Heart left ventricle (tissue), 16 donors: ENCODE measurements at regions not wholly inside any gene's neighbourhood (a gene's known extent, or its start where the extent isn't known, plus 50 kb on each side); places are given as distances from the start of the nearest gene placed in this dataset.
A peak's percentile ranks its signal among the peaks of the same experiment; 100 is the strongest.

Experiments
- ATAC-seq, 4 donors: fragments of 200-7000 bp; cut with Tn5 transposase; one replicate each; pipeline ENCODE4 v1.9.1; 2020 to 2022; ENCODE audit warnings: moderate library complexity in 4 of 4, mild to moderate bottlenecking in 3 of 4, moderate number of reproducible peaks in 1 of 4
- DNase-seq, 5 donors: peaks; one replicate each; pipeline ENCODE4 v3.0.0-alpha.2; 2020
- H3K27ac ChIP-seq, 12 donors: fragments of 200-600 bp; sonication (generic) in 4 of 12; one replicate each; pipeline versions ENCODE4 v1.5.0 to v1.8.0; 2016 to 2022; ENCODE audit warnings: mild to moderate bottlenecking in 2 of 12
- H3K27me3 ChIP-seq, 9 donors: fragments of 200-600 bp; sonication (generic) in 2 of 9; one replicate each; pipeline versions ENCODE4 v1.5.1 to v1.8.0; 2016 to 2022; ENCODE audit warnings: mild to moderate bottlenecking in 3 of 9
- H3K36me3 ChIP-seq, 9 donors: fragments of 200-600 bp; sonication (generic) in 2 of 9; one replicate each; pipeline versions ENCODE4 v1.5.0 to v1.8.0; 2018 to 2022; ENCODE audit warnings: mild to moderate bottlenecking in 2 of 9
- H3K4me1 ChIP-seq, 12 donors: fragments of 200-600 bp; sonication (generic) in 4 of 12; one replicate each; pipeline versions ENCODE4 v1.5.0 to v1.8.0; 2016 to 2022; ENCODE audit warnings: mild to moderate bottlenecking in 3 of 12
- H3K4me3 ChIP-seq, 12 donors: fragments of 200-600 bp; sonication (generic) in 4 of 12; one replicate each; pipeline versions ENCODE4 v1.5.0 to v1.8.0; 2017 to 2022; ENCODE audit warnings: mild to moderate bottlenecking in 9 of 12, moderate library complexity in 4 of 12
- H3K9me3 ChIP-seq, 12 donors: fragments of 200-600 bp; sonication (generic) in 4 of 12; one replicate each; pipeline versions ENCODE4 v1.5.0 to v1.8.0; 2016 to 2022; ENCODE audit warnings: mild to moderate bottlenecking in 1 of 12
- CTCF ChIP-seq, 12 donors: fragments of 200-600 bp; sonication (generic) in 4 of 12; IDR thresholded peaks; one replicate each; pipeline versions ENCODE4 v1.5.0 to v1.8.0; 2018 to 2022; ENCODE audit warnings: antibody characterized with exemption in 12 of 12, mild to moderate bottlenecking in 5 of 12
- POLR2A ChIP-seq, 2 donors: fragments of 450-650 bp; IDR thresholded peaks; one replicate each; pipeline ENCODE4 v1.6.1; 2017; ENCODE audit warnings: antibody characterized with exemption in 2 of 2, mild to moderate bottlenecking in 2 of 2, moderate library complexity in 2 of 2
- WGBS, 4 donors: extraction: QIAGEN DNeasy Blood & Tissue Kit in 2 of 4; methylation state at CpG; one replicate each; pipeline versions ENCODE4 v1.1.5 to v1.1.7; 2013 to 2018; 5-methylcytosine and 5-hydroxymethylcytosine counted together
- intact Hi-C, 10 donors: fragments of 100-400 bp; cut with DNase I; formaldehyde crosslinking; loops; one replicate each; pipeline versions ENCODE4 v1.11.1 to v1.14.2; 2022
- donor health status: ischemic (EF 13 %, LVEDD 7.1; RV severe dilation, severe dysfunction).
- donor health status: healthy with polysubstance abuse.
- donor health status: DM: no; HTN: yes; CAD: no.
- donor health status: DM: no; HTN: no; CAD: no.
- donor health status: ischemic (EF 25% LVEDD 6.9; RV normal size, moderate dysfunction).
- donor health status: ischemic (EF 25% LVEDD 5.7; RV mildly dilated, moderate dysfunction).
- donor health status: healthy.
- donor health status: DM: yes; HTN: yes; CAD: no.
- donor health status: ischemic (EF 35%, LVEDD 5.7; RV mildly dilated, moderate dysfunction).
- donor health status: nonischemic (EF 11% LVEDD 7.7; RV severe dilation, severe dysfunction).
- donor health status: DM: yes; HTN: yes; CAD: no.
- donor health status: PGD.
- donor health status: ischemic (EF 29% LVEDD 5.4; RV normal size, mild dysfunction).
- donor health status: nonischemic (EF 23%, LVEDD 6.1; RV moderate dilation, normal function).

DNA sequence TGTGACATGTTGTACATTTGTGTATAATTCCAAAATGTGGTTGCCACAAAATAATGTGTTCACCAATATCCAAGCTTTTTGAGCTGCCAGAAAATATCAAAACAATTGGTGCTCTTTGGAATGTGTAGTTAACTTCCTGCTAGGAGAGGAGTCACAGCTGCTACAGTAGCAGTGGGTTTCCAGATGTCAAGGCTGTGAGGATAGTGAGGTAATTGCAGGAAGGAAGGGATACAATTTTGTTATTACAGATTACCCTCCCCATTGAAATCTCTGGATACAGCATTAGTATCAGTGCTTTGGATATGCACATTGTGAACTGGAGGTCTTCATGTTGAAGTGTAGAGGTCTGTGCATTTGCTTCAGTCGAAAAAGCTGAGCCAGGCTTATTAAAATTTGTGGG, 253.2 kb downstream of the PTPRC start:
- Histone ChIP-seq H3K27me3 (no peaks in the 10 kb centered on the region), H3K27ac (peak overlapping the region in 7 of 12 donors; percentile 4 to 51 (median 25)), H3K4me1 (peaks cover 0 to 33% (median 13%) of the 10 kb centered on the region in 12 donors), H3K36me3 (peaks cover 0 to 6% (median 0%) of the 10 kb centered on the region in 9 donors), H3K9me3 (no peaks in the 10 kb centered on the region), H3K4me3 (no peak overlapping the region)
- TF ChIP-seq CTCF (IDR thresholded peaks at IDR 0.05) (no peak), POLR2A (IDR thresholded peaks at IDR 0.05) (no peak)
- intact Hi-C loops, result loop anchor here in 1 of 10 donors (5.0 kb wide), 1 partner anchor 40 kb away; no protein-coding TSS in a partner anchor
- ATAC-seq, result peak; percentile 37 to 81 (median 70)
- WGBS, 4 donors, result 42 to 59% (median 49%) methylated on average over 1 of the region's 1 CpG
- peak in 2 of 5 donors; percentile 17 to 20 for DNase-seq

DNA sequence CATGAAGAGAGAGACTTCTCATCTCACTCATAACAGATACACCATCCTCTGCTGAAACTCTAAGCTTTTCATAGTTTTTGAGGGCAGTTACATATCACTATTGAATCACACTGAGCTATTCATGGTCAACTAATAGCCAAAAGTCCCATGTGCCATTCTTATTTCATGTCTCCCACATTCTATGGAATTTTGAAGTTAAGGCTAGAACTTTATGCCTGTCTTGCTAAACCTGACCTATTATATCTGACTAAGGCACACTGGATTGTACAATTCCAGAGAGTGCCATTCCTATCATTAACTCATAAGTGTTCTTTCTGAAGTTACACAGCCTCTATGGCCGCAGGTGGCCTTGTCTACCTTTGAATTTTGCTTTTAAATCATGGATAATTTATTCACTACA, 254.3 kb downstream of the PTPRC start:
- peak overlapping the region in 1 of 12 donors; percentile 51 for H3K27ac ChIP-seq
- H3K9me3 ChIP-seq, result no peaks in the 10 kb centered on the region
- intact Hi-C loops, result loop anchor here in 1 of 10 donors (5.0 kb wide), 1 partner anchor 39 kb away; no protein-coding TSS in a partner anchor
- no peak overlapping the region for H3K4me3 ChIP-seq
- ATAC-seq (no peak), DNase-seq (no peak)
- peaks cover 0 to 6% (median 0%) of the 10 kb centered on the region in 9 donors for H3K36me3 ChIP-seq
- TF ChIP-seq CTCF (IDR thresholded peaks at IDR 0.05) (no peak), POLR2A (IDR thresholded peaks at IDR 0.05) (no peak)
- WGBS, 4 donors, result 45 to 100% (median 99%) methylated on average over 1 of the region's 1 CpG
- H3K4me1 ChIP-seq, result peaks cover 0 to 33% (median 13%) of the 10 kb centered on the region in 12 donors
- H3K27me3 ChIP-seq, result no peaks in the 10 kb centered on the region

GRCh38 chr1:198893763-198894444, 255.1 kb downstream of the PTPRC start:
- H3K36me3 ChIP-seq, result peaks cover 0 to 13% (median 0%) of the 10 kb centered on the region in 9 donors
- H3K9me3 ChIP-seq, result no peaks in the 10 kb centered on the region
- H3K27ac ChIP-seq, result no peak overlapping the region
- intact Hi-C loops, result loop anchor here in 1 of 10 donors (5.0 kb wide), 1 partner anchor 38 kb away; no protein-coding TSS in a partner anchor
- peaks cover 0 to 31% (median 13%) of the 10 kb centered on the region in 12 donors for H3K4me1 ChIP-seq
- H3K4me3 ChIP-seq, result no peak overlapping the region
- ATAC-seq, result no peak
- no peak for DNase-seq
- TF ChIP-seq POLR2A (IDR thresholded peaks at IDR 0.05) (no peak), CTCF (IDR thresholded peaks at IDR 0.05) (no peak)
- WGBS, 4 donors, result 86 to 96% (median 88%) methylated on average over 4 of the region's 4 CpGs
- no peaks in the 10 kb centered on the region for H3K27me3 ChIP-seq

- no peaks in the 10 kb centered on the region for H3K27me3 ChIP-seq
- no peak for DNase-seq
- no peak for TF ChIP-seq CTCF (IDR thresholded peaks at IDR 0.05)
- intact Hi-C loops, result loop anchor here in 1 of 10 donors (2.0 kb wide), 1 partner anchor 34 kb away; no protein-coding TSS in a partner anchor
- WGBS, 4 donors, result 51 to 64% (median 55%) methylated on average over 3 of the region's 3 CpGs
- peaks cover 0 to 41% (median 23%) of the 10 kb centered on the region in 12 donors for H3K4me1 ChIP-seq
- H3K27ac ChIP-seq, result no peak overlapping the region
- H3K9me3 ChIP-seq, result no peaks in the 10 kb centered on the region
- no peak for ATAC-seq
- H3K4me3 ChIP-seq, result no peak overlapping the region
- H3K36me3 ChIP-seq, result peaks cover 0 to 28% (median 14%) of the 10 kb centered on the region in 9 donors
These were observed 262.4 kb downstream of the PTPRC start for GRCh38 chr1:198901266-198901665.
